HG03135 (cell line): ENCODE measurements at regions not wholly inside any gene's neighbourhood (a gene's known extent, or its start where the extent isn't known, plus 50 kb on each side); places are given as distances from the start of the nearest gene placed in this dataset.
A peak's percentile ranks its signal among the peaks of the same experiment; 100 is the strongest.
"Not testable (repeated sequence)": the region's sequence is repeated elsewhere in the genome, so short reads cannot be mapped to it uniquely, and the experiment has no call there.

Experiments
- ATAC-seq: cut with Tn5 transposase; IDR thresholded peaks from one replicate; pipeline ENCODE4 v1.9.1; 2021; ENCODE audit warnings: mild to moderate bottlenecking, moderate library complexity; ENCODE audit not compliant: unreplicated experiment

- no peak for ATAC-seq
Measured at GRCh38 chrX:109184506-109185139, 297.3 kb downstream of the GUCY2F start.

DNA sequence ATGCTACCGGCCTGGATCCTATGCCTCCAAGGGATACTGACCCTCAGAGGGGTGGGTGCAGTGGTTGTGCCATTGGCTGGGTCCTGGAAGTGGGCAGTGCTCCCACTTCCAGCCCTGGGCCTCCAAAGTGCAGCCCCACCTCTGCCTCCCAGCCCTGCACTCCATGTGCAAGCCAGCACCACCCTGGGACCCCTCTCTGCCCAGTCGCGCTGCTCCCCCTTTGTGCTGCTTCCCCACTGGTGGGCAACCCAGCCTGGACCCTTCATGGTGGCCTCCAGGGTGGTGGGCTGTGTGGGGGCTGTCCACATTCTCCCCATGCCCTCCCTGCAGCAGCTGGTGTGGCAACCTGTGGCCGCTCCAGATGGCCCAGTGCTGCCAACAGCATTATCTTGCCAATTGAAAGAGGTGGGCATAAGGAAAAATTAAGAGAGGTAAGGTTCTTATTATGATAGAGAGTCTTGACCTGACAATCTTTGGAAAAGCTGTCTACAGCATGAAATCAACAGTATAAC lies 309.7 kb downstream of the GUCY2F start:
- no peak for ATAC-seq

GRCh38 chrX:109155161-109155560 lies 326.7 kb downstream of the GUCY2F start:
- no peak for ATAC-seq

GRCh38 chrX:109144173-109144572 lies 337.7 kb downstream of the GUCY2F start:
- ATAC-seq = not testable (repeated sequence)

DNA sequence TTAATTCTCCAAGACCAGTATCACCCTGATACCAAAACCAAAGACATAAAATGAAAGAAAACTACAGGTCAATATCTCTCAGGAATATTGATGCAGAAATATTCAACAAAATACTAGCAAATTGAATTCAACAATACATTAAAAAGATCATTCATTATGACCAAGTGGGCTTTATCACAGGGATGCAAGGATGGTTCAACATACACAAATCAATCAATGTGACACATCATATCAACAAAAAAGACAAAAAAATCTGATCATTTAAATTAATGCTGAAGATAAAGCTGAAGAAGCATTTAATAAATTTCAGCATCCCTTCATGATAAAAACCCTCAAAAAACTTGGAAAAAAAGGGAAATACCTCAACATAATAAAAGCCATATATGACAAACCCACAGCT lies 341.4 kb downstream of the GUCY2F start:
- ATAC-seq = no peak

DNA sequence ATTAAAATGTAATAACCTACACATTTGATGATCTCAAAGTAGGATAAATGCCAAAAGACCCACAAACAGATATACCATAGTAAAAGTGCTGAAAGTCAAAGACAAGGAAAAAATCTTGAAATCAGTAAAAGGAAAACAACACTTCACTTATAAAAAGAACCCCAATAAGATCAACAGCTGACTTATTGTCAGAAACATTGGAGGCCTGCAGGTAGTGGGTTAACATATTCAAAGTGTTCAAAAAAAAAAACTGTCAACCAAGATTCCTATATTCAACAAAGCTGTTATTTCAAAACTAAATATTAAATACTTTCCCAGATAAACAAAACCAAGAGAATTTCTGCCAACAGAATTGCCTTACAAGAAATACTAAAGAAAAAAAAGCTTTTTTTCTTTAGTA lies 347.1 kb downstream of the GUCY2F start:
- no peak for ATAC-seq

DNA sequence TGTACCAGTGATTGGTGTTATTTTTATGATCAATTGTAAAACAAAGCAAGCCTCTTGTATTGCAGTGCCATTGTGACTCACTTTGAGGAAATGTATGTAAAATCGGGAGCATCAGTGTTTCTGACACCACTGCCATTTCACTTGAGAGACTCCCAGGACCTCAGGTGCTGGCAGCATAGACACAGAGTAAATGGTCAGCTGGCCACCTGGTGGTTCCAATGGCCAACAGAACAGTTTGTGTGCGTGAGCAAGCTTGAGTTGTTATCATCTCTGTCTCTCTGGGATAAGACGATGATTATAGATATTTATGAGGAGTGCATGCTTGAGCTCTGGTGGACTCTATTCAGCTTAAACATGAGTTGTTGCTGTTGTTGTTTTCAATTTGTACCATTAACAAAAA lies 356.6 kb downstream of the GUCY2F start:
- ATAC-seq = no peak

- no peak for ATAC-seq
Measured at GRCh38 chrX:109089359-109089758, 353.0 kb upstream of the IRS4 start.

DNA sequence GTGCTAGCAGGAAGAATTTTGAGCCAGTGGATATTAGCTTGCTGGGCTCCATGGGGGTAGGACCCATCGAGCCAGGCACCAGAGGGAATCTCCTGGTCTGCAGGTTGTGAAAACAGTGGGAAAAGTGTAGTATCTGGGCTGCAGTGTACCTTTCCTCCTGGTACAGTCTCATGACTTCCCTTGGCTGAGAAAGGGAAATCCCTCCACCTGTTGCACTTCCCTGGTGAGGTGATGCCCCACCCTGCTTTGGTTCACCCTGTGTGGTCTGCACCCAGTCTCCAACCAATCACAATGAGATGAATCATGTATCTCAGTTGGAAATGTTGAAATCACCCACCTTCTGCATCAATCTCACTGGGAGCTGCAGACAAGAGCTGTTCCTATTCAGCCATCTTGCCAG lies 341.4 kb upstream of the IRS4 start:
- no peak for ATAC-seq

GRCh38 chrX:109054181-109054581 lies 317.8 kb upstream of the IRS4 start:
- not testable (repeated sequence) for ATAC-seq

DNA sequence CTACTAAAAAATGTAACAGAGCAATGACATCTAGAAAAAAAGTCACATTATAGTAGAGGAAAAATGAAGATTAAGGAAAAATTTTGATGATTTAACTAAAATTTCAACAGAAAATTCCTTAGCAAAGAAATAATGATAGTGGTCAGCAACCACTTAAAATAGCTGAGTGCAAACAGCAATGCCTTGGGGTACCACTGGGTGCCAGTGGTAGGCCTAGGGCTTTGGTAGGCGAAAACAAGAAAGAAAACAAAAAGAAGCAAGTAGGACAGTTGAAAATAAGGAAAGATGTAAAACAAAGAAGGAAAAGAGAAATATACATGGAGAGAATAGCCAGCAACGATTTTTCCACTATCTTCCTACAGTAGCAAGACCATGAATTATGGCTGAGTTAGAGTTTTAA lies 313.5 kb upstream of the IRS4 start:
- ATAC-seq = no peak

DNA sequence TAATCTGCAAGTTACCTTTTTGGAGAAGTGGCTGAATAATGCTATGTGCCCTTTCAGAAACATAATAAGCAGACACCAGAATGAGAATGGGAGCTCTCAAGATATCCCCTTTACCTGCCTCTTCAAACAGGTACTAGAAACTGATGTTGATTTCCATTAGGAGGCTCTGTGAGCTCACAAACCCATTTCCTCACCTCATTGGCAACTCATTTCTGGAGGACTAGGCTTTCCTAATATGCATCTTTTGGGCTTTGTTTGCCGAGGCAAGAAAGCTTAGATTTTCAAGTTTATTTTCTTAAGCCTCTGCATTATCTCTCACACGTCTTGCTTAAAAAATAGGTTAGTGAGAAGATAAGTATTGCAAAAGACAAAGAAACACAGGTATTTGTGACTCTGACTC lies 313.1 kb upstream of the IRS4 start:
- no peak for ATAC-seq

- ATAC-seq = no peak
Measured at GRCh38 chrX:109040057-109040456, 303.7 kb upstream of the IRS4 start.

- ATAC-seq = peak; percentile 82
Measured at GRCh38 chrX:109036624-109037023, 300.3 kb upstream of the IRS4 start.

DNA sequence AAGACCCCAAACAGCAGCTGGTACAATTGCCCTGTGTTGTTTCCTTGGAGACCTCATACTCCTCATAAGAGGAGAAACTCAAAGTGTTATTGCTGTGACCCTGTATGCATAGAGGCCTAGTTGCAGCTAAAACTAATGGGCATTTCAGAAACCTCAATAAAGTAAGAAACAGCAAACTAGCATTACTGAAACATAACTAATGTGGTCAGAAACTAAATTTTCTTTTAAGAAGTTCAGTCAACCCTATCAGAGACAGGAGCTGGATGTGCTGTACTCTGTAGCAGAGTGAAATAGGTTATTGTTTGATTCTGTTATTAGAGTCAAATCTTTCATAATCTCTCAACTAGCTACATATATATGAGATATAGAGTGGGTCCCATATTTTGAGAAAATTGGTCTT lies 257.5 kb upstream of the IRS4 start:
- ATAC-seq = no peak

DNA sequence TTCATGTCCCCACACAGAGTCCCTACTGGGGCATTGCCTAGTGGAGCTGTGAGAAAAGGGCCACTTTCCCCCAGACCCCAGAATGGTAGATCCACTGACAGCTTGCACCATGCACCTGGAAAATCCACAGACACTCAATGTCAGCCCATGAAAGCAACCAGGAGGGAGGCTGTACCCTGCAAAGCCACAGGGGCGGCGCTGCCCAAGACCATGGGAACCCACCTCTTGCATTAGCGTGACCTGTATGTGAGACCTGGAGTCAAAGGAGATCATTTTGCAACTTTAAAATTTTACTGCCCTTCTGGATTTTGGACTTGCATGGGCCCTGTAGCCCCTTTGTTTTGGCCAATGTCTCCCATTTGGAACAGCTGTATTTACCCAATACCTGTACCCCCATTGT lies 236.5 kb upstream of the IRS4 start:
- ATAC-seq = not testable (repeated sequence)

DNA sequence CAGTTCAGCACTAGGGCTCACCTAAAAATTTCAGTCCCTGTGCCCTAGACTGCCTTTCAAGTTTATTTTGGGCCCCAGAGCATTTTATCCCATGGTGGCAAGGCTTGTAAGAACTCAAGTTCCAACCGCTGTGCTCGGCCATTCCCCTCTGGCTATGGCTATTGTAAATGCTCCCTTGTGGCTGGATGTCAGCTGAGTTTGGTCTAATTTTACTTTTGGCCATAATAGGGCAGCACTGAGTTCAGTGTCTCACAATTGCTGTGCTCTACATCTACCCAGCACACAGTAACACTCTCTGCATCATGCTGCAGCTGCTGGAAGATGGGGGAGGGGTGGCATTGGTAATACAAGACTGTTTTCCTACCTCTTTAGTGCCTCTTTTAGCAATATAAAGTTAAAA lies 210.8 kb upstream of the IRS4 start:
- no peak for ATAC-seq

DNA sequence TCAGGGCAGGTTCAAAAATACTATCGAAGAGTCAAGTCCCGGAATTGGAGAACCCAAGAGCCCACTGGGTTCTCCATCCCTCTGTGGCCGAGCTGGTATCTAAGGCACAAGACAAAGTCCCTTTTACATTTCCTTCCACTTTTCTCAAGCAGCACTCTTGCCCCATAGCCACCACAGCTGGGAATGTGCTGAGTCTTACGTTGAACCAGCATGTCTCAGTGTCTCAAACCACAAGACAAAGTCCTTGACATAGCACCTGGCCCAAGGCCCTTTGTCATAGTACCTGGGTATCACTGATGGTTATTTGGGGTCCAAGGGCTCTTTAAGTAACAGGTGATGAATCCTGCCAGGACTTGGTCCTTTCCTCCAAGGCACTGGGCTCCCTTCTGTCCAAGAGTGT lies 210.2 kb upstream of the IRS4 start:
- ATAC-seq = no peak

- no peak for ATAC-seq
Measured at GRCh38 chrX:108945883-108946523, 209.6 kb upstream of the IRS4 start.

GRCh38 chrX:108914791-108915190 lies 178.4 kb upstream of the IRS4 start:
- no peak for ATAC-seq

- ATAC-seq = not testable (repeated sequence)
Measured at GRCh38 chrX:108903831-108904230, 167.5 kb upstream of the IRS4 start.

DNA sequence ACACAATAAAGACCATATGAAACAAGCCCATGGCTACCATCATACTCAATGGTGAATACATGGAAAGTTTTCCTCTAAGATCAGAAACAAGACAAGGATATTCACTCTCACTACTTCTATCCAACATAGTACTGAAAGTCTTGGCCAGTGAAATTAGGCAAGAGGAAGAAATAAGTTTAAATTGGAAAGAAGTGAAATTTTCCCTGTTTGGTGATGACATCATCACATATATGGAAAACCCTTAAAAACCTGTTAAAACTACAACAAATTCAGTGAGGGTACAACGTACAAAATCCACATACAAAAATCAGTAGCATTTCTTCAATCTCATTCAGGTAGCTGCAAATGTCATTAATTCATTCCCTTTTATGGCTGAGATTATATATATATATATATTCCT lies 164.0 kb upstream of the IRS4 start:
- no peak for ATAC-seq

- not testable (repeated sequence) for ATAC-seq
Measured at GRCh38 chrX:108896349-108896748, 160.0 kb upstream of the IRS4 start.
